HCT116 (cell line): ENCODE measurements at regions not wholly inside any gene's neighbourhood (a gene's known extent, or its start where the extent isn't known, plus 50 kb on each side); places are given as distances from the start of the nearest gene placed in this dataset.

Experiments
- CEBPB ChIP-seq: IDR thresholded peaks from 2 replicates; pipeline ENCODE4 v1.6.1; 2012; ENCODE audit warnings: low read depth
- EGR1 ChIP-seq: IDR thresholded peaks from 2 replicates; pipeline ENCODE4 v1.6.1; 2012; ENCODE audit warnings: low read depth
- POLR2A ChIP-seq: IDR thresholded peaks from 2 replicates; pipeline ENCODE4 v1.7.0; 2011; ENCODE audit warnings: borderline replicate concordance; ENCODE audit not compliant: insufficient read depth, insufficient read length; ENCODE audit errors: extremely low read depth
- POLR2AphosphoS5 ChIP-seq: IDR thresholded peaks from 2 replicates; pipeline ENCODE4 v1.6.1; 2011; ENCODE audit warnings: mild to moderate bottlenecking, low read depth, low read length, moderate library complexity
- SIN3A ChIP-seq: IDR thresholded peaks from 2 replicates; pipeline ENCODE4 v1.6.1; 2012; ENCODE audit warnings: low read depth
- TF ChIP-seq, protein P1 (sequence below): IDR thresholded peaks from 2 replicates; pipeline ENCODE4 v1.6.1; 2012; ENCODE audit warnings: low read depth
- TF ChIP-seq, protein P2 (sequence below): IDR thresholded peaks from 2 replicates; pipeline ENCODE4 v1.6.1; 2011; ENCODE audit warnings: mild to moderate bottlenecking, low read length, moderate library complexity; ENCODE audit not compliant: insufficient replicate concordance; ENCODE audit errors: extremely low read depth
- TF ChIP-seq, protein P3 (sequence below), 3 experiments: fragments of 200-600 bp in 1 of 3; sonication (generic) in 1 of 3; IDR thresholded peaks in 2 of 3; conservative IDR thresholded peaks in 1 of 3; 2 replicates each; pipeline ENCODE4 v1.5.1; 2012 to 2017; ENCODE audit warnings: low read depth in 2 of 3, low read length in 2 of 3, antibody characterized with exemption in 1 of 3, borderline replicate concordance in 1 of 3, control low read depth in 1 of 3, mild to moderate bottlenecking in 1 of 3, mixed read lengths in 1 of 3, mixed run types in 1 of 3, moderate library complexity in 1 of 3; ENCODE audit not compliant: insufficient read depth in 1 of 3

DNA sequence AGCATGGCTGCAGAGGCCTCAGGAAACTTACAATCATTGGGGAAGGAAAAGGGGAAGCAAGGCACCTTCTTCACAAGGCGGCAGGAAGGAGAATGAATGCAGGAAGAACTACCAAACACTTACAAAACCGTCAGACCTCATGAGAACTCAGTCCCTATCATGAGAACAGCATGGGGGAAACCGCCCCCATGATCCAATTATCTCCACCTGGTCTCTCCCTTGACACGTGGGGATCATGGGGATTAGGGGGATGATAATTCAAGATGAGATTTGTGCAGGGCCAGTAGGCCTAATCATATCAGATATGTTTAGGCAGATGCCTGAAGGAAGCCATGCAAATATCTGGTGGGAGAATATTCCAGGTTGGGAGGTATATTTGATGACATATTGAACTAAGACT is 1176.4 kb upstream of the CDH18 start:
- TF ChIP-seq POLR2A (no peak), POLR2AphosphoS5 (no peak), CEBPB (no peak), EGR1 (no peak), SIN3A (no peak)
- TF ChIP-seq, protein P1, sequence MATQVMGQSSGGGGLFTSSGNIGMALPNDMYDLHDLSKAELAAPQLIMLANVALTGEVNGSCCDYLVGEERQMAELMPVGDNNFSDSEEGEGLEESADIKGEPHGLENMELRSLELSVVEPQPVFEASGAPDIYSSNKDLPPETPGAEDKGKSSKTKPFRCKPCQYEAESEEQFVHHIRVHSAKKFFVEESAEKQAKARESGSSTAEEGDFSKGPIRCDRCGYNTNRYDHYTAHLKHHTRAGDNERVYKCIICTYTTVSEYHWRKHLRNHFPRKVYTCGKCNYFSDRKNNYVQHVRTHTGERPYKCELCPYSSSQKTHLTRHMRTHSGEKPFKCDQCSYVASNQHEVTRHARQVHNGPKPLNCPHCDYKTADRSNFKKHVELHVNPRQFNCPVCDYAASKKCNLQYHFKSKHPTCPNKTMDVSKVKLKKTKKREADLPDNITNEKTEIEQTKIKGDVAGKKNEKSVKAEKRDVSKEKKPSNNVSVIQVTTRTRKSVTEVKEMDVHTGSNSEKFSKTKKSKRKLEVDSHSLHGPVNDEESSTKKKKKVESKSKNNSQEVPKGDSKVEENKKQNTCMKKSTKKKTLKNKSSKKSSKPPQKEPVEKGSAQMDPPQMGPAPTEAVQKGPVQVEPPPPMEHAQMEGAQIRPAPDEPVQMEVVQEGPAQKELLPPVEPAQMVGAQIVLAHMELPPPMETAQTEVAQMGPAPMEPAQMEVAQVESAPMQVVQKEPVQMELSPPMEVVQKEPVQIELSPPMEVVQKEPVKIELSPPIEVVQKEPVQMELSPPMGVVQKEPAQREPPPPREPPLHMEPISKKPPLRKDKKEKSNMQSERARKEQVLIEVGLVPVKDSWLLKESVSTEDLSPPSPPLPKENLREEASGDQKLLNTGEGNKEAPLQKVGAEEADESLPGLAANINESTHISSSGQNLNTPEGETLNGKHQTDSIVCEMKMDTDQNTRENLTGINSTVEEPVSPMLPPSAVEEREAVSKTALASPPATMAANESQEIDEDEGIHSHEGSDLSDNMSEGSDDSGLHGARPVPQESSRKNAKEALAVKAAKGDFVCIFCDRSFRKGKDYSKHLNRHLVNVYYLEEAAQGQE = no peak
- TF ChIP-seq, protein P2, sequence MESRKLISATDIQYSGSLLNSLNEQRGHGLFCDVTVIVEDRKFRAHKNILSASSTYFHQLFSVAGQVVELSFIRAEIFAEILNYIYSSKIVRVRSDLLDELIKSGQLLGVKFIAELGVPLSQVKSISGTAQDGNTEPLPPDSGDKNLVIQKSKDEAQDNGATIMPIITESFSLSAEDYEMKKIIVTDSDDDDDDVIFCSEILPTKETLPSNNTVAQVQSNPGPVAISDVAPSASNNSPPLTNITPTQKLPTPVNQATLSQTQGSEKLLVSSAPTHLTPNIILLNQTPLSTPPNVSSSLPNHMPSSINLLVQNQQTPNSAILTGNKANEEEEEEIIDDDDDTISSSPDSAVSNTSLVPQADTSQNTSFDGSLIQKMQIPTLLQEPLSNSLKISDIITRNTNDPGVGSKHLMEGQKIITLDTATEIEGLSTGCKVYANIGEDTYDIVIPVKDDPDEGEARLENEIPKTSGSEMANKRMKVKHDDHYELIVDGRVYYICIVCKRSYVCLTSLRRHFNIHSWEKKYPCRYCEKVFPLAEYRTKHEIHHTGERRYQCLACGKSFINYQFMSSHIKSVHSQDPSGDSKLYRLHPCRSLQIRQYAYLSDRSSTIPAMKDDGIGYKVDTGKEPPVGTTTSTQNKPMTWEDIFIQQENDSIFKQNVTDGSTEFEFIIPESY = no peak
- TF ChIP-seq, protein P3, sequence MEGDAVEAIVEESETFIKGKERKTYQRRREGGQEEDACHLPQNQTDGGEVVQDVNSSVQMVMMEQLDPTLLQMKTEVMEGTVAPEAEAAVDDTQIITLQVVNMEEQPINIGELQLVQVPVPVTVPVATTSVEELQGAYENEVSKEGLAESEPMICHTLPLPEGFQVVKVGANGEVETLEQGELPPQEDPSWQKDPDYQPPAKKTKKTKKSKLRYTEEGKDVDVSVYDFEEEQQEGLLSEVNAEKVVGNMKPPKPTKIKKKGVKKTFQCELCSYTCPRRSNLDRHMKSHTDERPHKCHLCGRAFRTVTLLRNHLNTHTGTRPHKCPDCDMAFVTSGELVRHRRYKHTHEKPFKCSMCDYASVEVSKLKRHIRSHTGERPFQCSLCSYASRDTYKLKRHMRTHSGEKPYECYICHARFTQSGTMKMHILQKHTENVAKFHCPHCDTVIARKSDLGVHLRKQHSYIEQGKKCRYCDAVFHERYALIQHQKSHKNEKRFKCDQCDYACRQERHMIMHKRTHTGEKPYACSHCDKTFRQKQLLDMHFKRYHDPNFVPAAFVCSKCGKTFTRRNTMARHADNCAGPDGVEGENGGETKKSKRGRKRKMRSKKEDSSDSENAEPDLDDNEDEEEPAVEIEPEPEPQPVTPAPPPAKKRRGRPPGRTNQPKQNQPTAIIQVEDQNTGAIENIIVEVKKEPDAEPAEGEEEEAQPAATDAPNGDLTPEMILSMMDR (IDR thresholded peaks at IDR 0.05 in 2 of 3, conservative IDR thresholded peaks at IDR 0.05 in 1 of 3; ENCODE audit: borderline replicate concordance in 1 of 3, insufficient read depth in 1 of 3, low read depth in 2 of 3, low read length in 2 of 3) = no peak
